Fibroblast of skin of right quadriceps (primary cell): ENCODE measurements at regions not wholly inside any gene's neighbourhood (a gene's known extent, or its start where the extent isn't known, plus 50 kb on each side); places are given as distances from the start of the nearest gene placed in this dataset.
"Not testable (repeated sequence)": the region's sequence is repeated elsewhere in the genome, so short reads cannot be mapped to it uniquely, and the experiment has no call there.

Experiments used
- DNase-seq: peaks from one replicate; pipeline ENCODE4 v3.0.0-alpha.2; 2013

DNA sequence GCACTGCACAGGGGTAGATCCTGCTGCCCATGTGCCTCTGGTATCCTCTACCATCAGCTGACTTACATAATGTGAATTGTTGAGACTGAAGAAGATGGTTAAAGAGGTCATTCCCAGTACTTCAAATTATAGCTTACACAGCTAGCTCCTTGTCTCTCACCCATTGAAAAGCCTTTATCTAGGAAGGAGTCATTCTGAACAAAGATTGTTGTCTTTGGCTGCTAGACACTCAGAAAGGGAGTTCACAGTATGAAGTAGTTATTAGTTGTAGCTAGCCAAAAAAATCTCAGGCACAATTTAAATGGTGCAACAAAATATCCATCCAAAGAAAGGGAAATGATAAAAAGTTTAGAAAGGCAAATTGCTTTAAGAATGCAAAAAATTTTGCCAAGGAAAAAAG, 102.0 kb upstream of the NREP start:
- peak; percentile 34 for DNase-seq

DNA sequence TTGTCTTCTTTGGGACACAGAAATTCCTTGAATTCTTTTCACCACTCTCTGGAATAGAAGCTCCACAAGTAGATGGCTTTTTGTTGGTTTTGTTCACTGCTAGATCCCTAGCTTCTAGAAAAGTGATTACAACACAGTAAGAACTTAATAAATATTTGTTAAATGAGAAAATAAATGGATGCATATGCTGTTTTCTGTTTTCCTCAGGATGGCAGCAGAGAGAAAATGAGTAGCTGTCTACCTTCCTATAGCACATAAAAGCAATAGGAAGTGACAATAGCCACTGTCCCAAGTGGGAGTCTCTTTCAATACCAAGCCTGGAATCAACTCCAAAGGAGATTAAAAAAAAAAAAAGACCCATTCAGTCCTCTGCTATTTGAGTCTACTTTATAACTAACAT, 100.6 kb upstream of the NREP start:
- peak; percentile 22 for DNase-seq

DNA sequence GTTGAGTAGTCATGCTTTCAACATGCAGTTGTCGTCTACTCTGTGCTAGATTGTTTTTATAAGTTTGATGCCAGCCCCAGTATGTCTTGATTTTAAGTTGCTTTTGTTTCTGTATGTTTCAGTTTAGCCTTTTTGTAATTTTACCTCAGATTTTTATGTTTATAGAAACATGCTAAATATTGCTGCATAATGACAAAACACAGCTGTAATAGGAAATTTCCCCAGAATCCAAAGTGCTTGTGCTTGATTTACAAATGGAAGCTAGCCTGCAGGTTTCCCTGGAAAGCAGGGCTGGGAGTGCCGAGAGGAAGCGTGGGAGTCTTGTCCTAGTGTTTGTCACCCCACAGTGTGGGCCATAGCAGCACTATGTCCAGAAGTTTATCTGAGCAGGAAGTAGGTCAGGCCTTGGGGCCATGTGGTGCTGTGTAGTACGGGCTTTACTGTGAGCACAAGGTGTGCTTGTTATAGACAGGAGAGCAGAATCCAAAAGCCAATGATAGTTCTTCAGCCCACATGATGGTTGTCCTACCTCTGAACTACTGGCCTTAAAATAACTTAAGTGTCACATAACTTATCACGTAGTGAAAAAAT, 100.0 kb upstream of the NREP start:
- DNase-seq = no peak

- no peak for DNase-seq
Observed at GRCh38 chr5:111855356-111855755, 98.4 kb upstream of the NREP start.

GRCh38 chr5:111854186-111854585, 97.2 kb upstream of the NREP start:
- DNase-seq = no peak

GRCh38 chr5:111853748-111854147, 96.8 kb upstream of the NREP start:
- DNase-seq = peak; percentile 62

- DNase-seq = no peak
Observed at GRCh38 chr5:111851631-111852548, 94.9 kb upstream of the NREP start.

- no peak for DNase-seq
Observed at GRCh38 chr5:111848476-111848875, 91.5 kb upstream of the NREP start.

DNA sequence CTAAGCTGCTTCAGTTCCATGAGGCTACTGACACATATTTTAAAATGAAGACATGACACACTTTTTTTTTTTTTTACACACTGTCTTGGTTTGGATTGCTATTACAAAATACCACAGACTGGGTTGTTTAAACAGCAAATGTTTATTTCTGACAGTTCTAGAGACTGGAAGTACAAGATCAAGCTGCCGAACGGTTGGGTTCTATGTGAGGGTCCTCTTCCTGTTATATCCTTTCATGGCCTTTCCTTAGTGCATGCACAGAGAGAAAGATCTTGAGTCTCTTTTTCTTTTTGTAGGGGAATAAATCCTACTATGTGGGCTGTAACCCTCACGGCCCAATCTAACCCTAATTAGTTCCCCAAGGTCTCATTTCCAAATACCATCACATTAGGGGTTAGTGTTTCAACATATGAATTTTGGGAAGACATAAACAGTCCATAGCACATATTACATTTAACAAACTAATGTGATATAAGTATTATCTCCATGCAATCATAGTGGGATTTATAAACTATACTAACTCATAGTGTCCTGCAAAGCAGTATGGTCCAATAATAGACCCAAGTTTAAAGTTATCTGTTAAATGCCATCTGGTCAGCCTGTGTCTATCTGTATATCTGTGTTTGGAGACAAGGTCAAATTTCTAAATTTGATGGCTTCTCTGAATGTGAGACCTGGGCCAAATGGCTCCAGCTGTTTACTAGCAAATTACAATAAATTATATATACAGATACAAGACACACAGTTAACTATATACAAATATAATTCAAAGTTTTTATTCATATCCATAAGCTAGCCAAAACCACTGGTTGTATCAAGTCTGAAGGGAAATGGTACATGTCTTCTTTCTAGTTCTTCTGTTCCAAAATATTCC, 90.3 kb upstream of the NREP start:
- DNase-seq = no peak

- DNase-seq = no peak
Observed at GRCh38 chr5:111840036-111840674, 83.2 kb upstream of the NREP start.

DNA sequence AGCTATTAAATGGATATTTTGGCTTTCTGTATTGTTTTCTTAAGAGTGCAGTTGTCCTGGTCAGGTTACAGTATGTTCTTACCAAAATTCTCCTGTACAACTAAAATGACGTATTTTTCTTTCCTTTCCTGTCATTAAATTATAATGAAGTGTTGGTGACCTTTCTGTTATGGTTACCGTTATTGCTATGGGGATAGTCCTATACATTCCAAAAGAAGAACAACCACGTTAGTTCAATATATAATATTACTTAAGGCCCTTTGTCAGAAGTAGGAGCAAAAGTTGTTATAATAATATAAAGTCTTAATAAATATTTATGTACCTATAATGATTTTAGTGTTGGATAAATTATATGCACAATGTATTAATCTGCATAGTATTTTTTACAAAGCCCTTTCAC, 82.4 kb upstream of the NREP start:
- no peak for DNase-seq

DNA sequence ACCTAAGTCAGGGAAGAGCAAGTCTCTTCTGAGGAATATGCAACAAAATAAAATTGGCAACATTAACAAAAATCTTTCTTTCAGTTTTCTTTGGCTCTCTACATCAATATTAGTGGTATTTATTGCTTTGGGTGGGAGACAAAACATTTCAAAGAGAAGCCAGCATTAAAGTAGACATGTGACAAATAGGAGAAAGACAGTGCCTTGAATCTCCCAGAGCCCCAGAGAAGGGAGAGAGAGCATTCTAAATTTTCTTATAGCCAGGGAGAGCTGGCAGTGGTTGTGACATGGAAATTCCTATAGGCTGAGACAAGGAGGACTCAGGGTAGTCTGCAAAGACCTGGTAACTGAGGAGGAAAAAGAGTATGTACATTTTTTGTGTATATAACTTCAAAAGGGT, 79.4 kb upstream of the NREP start:
- no peak for DNase-seq

- no peak for DNase-seq
Observed at GRCh38 chr5:111834926-111835599, 78.1 kb upstream of the NREP start.

GRCh38 chr5:111830333-111830732, 73.3 kb upstream of the NREP start:
- DNase-seq = peak; percentile 75

GRCh38 chr5:111829701-111830100, 72.7 kb upstream of the NREP start:
- DNase-seq = peak; percentile 90

DNA sequence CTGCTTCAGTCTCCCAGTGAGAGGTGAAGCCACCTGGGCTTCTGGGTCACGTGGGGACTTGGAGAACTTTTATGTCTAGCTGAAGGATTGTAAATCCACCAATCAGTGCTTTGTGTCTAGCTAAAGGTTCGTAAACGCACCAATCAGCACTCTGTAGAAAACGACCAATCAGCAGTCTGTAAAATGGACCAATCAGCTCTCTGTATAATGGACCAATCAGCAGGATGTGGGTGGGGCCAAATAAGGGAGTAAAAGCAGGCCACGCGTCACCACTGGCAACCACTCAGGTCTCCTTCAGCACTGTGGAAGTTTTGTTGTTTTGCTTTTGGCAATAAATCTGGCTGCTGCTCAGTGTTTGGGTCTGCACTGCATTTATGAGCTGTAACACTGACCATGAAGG, 69.1 kb upstream of the NREP start:
- DNase-seq = no peak

DNA sequence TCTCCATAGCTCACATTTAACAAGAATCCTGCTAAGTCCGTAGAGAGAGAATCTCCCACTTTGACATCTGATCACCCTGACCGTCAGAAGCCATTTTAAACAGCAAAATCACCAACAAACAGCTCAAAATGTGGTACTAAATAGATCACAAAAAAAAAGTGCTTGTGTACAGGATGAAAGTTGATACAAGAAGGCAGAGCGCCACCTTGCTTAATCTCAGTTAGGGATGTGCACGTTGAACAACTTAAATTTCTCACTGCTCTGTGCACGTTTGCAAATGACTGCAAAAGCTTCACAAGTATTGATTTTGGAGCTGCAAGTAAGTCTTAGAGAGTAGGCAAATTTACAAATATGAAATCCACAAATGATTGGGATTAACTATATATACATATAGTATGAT, 63.1 kb upstream of the NREP start:
- no peak for DNase-seq

DNA sequence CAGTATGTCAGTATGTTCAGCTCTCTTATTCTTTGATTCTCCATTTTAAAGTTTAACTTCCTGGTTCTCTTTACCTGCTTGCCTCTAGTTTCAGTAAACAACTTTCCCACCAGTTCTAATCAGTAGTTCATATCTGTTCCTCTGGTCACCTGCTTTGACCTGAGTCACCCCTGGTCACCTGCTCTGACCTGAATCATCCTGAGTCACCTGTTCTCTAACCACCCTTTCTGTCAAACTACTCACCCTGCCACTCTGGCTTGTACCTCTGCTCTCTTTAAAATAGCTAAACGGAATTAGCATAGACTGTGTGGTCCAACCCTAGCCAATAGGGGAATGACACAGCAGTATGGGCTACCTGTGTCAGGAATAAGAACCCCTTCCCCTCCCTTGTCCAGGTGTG, 62.0 kb upstream of the NREP start:
- DNase-seq = not testable (repeated sequence)

DNA sequence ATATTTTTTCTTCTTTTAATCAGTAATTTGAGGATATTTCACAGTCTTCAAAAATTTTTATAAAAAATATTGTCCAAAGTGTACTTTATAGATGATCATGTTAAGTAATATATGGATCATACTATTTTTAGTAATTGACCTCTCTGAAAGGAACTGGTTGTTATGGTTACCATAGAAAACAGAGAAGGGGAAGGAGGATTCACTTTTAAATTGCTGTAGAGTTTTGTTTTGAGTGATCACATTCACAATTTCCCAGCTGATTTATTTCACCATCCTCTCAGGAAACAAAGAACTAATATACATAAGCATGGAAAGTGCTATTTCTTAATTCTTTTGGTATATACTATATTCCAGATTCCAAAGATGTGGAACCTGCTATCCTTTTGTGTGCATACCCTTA, 56.5 kb upstream of the NREP start:
- no peak for DNase-seq

DNA sequence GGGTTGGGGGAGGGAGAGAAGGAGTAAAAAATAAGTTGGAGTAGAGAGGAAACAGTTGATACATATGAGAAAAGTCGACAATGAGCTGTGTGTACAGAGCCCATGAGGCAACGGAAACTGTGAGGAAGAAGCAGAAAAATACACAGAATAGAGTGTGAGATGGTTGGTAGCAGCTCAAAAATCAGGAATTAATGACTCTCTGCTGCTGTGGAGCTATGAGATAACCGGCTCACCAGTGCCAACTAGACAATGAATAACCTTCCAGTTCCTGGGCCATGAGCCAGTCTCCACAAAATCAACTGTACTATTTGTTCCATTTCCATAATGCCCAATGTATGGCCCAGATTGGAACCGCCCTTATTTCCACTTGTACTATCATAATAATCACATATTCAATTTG, 53.1 kb upstream of the NREP start:
- DNase-seq = no peak
